ENCODE measurements at regions not wholly inside any gene's neighbourhood (a gene's known extent, or its start where the extent isn't known, plus 50 kb on each side); places are given as distances from the start of the nearest gene placed in this dataset.

GRCh38 chr4:79585834-79586233 is 177.8 kb upstream of the GK2 start:
- TF ChIP-seq, protein P1, sequence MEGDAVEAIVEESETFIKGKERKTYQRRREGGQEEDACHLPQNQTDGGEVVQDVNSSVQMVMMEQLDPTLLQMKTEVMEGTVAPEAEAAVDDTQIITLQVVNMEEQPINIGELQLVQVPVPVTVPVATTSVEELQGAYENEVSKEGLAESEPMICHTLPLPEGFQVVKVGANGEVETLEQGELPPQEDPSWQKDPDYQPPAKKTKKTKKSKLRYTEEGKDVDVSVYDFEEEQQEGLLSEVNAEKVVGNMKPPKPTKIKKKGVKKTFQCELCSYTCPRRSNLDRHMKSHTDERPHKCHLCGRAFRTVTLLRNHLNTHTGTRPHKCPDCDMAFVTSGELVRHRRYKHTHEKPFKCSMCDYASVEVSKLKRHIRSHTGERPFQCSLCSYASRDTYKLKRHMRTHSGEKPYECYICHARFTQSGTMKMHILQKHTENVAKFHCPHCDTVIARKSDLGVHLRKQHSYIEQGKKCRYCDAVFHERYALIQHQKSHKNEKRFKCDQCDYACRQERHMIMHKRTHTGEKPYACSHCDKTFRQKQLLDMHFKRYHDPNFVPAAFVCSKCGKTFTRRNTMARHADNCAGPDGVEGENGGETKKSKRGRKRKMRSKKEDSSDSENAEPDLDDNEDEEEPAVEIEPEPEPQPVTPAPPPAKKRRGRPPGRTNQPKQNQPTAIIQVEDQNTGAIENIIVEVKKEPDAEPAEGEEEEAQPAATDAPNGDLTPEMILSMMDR (IDR thresholded peaks at IDR 0.05) = no peak
- TF ChIP-seq POLR2A (IDR thresholded peaks at IDR 0.05) = no peak
